ENCODE measurements at regions not wholly inside any gene's neighbourhood (a gene's known extent, or its start where the extent isn't known, plus 50 kb on each side); places are given as distances from the start of the nearest gene placed in this dataset.

DNA sequence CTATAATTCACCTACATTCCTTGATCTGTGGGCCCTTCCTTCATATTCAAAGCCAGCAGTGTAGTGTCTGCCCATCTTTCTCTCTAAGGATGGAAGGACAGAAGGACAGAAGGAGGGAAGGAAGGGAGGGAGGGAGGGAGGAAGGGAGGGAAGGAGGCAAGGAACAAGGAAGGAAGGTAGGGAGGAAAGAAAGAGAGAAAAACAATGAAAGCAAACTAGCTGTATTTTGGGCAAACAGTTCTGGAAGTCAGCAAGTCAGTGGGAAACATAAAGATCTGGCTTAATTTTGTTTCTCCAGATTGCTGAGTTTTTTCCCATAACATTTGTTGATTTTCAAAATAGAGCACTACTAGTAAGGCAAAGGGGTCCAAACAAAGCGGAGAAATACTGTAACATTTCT, 555.2 kb upstream of the EPHA5 start:
- Histone ChIP-seq H3K9me3 (no peaks in the 10 kb centered on the region), H3K36me3 (no peaks in the 10 kb centered on the region), H3K4me3 (no peak overlapping the region), H3K27ac (no peak overlapping the region), H3K27me3 (no peaks in the 10 kb centered on the region), H3K4me1 (no peaks in the 10 kb centered on the region)
- no peak for DNase-seq (ENCODE audit: low spot score in 2 of 2)
- no peak for TF ChIP-seq POLR2AphosphoS5 (IDR thresholded peaks at IDR 0.05)
- TF ChIP-seq, protein P1, sequence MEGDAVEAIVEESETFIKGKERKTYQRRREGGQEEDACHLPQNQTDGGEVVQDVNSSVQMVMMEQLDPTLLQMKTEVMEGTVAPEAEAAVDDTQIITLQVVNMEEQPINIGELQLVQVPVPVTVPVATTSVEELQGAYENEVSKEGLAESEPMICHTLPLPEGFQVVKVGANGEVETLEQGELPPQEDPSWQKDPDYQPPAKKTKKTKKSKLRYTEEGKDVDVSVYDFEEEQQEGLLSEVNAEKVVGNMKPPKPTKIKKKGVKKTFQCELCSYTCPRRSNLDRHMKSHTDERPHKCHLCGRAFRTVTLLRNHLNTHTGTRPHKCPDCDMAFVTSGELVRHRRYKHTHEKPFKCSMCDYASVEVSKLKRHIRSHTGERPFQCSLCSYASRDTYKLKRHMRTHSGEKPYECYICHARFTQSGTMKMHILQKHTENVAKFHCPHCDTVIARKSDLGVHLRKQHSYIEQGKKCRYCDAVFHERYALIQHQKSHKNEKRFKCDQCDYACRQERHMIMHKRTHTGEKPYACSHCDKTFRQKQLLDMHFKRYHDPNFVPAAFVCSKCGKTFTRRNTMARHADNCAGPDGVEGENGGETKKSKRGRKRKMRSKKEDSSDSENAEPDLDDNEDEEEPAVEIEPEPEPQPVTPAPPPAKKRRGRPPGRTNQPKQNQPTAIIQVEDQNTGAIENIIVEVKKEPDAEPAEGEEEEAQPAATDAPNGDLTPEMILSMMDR (IDR thresholded peaks at IDR 0.05) = no peak
- no peak for TF ChIP-seq POLR2A (IDR thresholded peaks at IDR 0.05)
- intact Hi-C loops (cut with DNase I; ENCODE audit: low total_unique reads) = no loop called here

DNA sequence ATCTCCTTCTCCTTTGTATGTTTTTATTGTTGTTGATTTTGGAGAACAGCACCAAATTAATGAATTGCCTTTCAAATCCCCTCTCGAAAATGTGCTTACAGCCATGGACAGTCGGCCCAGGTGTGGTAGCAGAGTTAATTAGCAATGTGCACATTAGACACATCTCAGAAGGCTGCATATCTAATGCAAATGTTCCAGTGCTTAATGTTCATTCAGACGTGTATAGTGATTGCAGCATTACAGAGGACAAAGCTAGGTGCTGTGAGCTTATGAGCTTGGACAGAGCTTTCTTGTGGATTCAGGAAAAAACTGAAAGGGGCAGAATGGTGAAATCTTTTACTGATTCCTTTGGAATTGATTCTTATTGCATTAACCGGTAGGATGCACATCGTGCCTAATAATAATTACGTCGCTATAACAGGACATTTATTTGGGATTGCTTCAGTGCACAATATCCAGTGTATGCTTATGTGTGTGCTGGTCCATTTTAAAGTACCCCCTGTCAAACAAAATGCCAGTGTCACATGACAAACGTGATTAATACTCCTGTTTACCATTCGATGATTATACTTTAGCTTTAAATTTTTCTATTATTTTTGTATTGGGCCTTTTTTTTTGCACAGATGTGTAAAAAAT, 552.9 kb upstream of the EPHA5 start:
- intact Hi-C loops (cut with DNase I; ENCODE audit: low total_unique reads) = loop anchor here (5.0 kb wide), 1 partner anchor 461 kb away; no protein-coding TSS in a partner anchor
- Histone ChIP-seq H3K9me3 (no peaks in the 10 kb centered on the region), H3K4me1 (no peaks in the 10 kb centered on the region), H3K4me3 (no peak overlapping the region), H3K27me3 (no peaks in the 10 kb centered on the region), H3K36me3 (no peaks in the 10 kb centered on the region), H3K27ac (no peak overlapping the region)
- TF ChIP-seq POLR2A (IDR thresholded peaks at IDR 0.05) (no peak), POLR2AphosphoS5 (IDR thresholded peaks at IDR 0.05) (no peak)
- TF ChIP-seq, protein P1 (IDR thresholded peaks at IDR 0.05) = no peak
- DNase-seq (ENCODE audit: low spot score in 2 of 2) = no peak

DNA sequence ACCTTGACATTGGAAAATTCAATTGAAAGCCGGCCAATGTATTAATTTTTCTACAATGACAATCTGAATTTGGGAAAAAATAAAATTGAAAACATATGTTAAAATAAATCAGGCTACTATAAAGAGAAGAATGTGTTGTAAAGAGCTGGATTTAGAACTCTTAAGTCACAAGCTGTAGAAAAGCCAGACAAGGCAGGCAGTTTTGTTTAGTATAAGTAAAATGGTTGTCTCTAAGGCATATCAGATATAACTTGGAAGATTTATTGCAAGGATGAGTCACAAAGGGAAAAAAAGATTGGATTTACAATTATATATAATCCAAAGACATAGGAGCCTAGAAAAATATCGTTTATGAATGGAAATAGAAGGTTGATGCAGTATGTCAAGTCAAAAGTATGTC, 549.1 kb upstream of the EPHA5 start:
- no peak for DNase-seq (ENCODE audit: low spot score in 2 of 2)
- Histone ChIP-seq H3K4me3 (no peak overlapping the region), H3K9me3 (no peaks in the 10 kb centered on the region), H3K27me3 (no peaks in the 10 kb centered on the region), H3K27ac (no peak overlapping the region), H3K4me1 (no peaks in the 10 kb centered on the region), H3K36me3 (no peaks in the 10 kb centered on the region)
- TF ChIP-seq POLR2AphosphoS5 (IDR thresholded peaks at IDR 0.05) (no peak), POLR2A (IDR thresholded peaks at IDR 0.05) (no peak)
- TF ChIP-seq, protein P1 (IDR thresholded peaks at IDR 0.05) = no peak
- intact Hi-C loops (cut with DNase I; ENCODE audit: low total_unique reads) = no loop called here

DNA sequence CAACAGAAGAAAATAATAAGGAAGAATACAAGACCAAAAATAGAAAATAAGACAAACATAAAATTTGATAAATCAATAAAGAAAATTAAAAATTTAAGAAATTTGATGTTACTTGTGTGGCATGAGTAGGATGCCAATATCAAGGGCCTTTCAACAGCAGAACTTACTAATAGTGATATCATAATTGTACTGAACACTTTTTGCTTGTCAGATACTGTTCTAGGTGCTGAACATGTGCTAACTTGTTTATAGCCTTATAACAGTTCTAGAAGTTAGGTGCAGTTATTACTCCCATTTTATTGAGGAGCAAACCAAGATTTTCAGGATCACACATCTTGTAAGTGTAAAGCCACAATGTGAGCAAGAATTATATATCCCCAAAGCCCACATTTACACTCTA, 546.0 kb upstream of the EPHA5 start:
- DNase-seq (ENCODE audit: low spot score in 2 of 2) = no peak
- TF ChIP-seq POLR2A (IDR thresholded peaks at IDR 0.05) = no peak
- TF ChIP-seq POLR2AphosphoS5 (IDR thresholded peaks at IDR 0.05) = no peak
- TF ChIP-seq, protein P1 (IDR thresholded peaks at IDR 0.05) = no peak
- intact Hi-C loops (cut with DNase I; ENCODE audit: low total_unique reads) = no loop called here
- H3K9me3 ChIP-seq = no peaks in the 10 kb centered on the region
- no peak overlapping the region for H3K4me3 ChIP-seq
- H3K4me1 ChIP-seq = no peaks in the 10 kb centered on the region
- H3K27me3 ChIP-seq = no peaks in the 10 kb centered on the region
- H3K36me3 ChIP-seq = no peaks in the 10 kb centered on the region
- H3K27ac ChIP-seq = no peak overlapping the region

DNA sequence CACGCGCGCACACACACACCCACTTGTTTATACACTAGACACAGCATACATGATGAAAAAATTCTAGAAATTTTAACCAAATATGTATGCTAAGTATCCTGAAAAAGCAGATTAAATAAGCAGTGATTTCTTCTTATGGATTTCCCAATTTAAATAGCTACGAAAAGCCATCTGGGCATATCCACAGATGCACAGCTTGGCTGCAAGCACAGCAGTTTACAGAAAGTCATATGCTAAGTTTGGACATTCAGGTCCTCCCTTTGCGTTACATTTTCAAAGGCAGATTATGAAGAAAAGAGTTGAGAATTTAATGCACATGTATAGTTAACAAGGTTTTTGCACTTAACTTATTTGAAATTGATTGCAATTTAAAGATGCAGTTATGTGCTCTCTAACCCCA, 542.2 kb upstream of the EPHA5 start:
- TF ChIP-seq POLR2A (IDR thresholded peaks at IDR 0.05) (no peak), POLR2AphosphoS5 (IDR thresholded peaks at IDR 0.05) (no peak)
- TF ChIP-seq, protein P1 (IDR thresholded peaks at IDR 0.05) = no peak
- H3K4me1 ChIP-seq = no peaks in the 10 kb centered on the region
- no peaks in the 10 kb centered on the region for H3K27me3 ChIP-seq
- H3K27ac ChIP-seq = no peak overlapping the region
- no peak for DNase-seq (ENCODE audit: low spot score in 2 of 2)
- peaks cover 0 to 21% of the 10 kb centered on the region in 2 donors for H3K9me3 ChIP-seq
- no peaks in the 10 kb centered on the region for H3K36me3 ChIP-seq
- no peak overlapping the region for H3K4me3 ChIP-seq
- intact Hi-C loops (cut with DNase I; ENCODE audit: low total_unique reads) = loop anchor here (5.0 kb wide), 1 partner anchor 140 kb away; no protein-coding TSS in a partner anchor

All from breast epithelium (tissue), 4 donors.